ENCODE measurements at regions not wholly inside any gene's neighbourhood (a gene's known extent, or its start where the extent isn't known, plus 50 kb on each side); places are given as distances from the start of the nearest gene placed in this dataset.
"Not testable (repeated sequence)": the region's sequence is repeated elsewhere in the genome, so short reads cannot be mapped to it uniquely, and the experiment has no call there.

- H3K4me3 ChIP-seq (ENCODE audit: low read length): no peak overlapping the region
- DNase-seq (ENCODE audit: low read depth): peak; percentile 16
- TF ChIP-seq, protein P1, sequence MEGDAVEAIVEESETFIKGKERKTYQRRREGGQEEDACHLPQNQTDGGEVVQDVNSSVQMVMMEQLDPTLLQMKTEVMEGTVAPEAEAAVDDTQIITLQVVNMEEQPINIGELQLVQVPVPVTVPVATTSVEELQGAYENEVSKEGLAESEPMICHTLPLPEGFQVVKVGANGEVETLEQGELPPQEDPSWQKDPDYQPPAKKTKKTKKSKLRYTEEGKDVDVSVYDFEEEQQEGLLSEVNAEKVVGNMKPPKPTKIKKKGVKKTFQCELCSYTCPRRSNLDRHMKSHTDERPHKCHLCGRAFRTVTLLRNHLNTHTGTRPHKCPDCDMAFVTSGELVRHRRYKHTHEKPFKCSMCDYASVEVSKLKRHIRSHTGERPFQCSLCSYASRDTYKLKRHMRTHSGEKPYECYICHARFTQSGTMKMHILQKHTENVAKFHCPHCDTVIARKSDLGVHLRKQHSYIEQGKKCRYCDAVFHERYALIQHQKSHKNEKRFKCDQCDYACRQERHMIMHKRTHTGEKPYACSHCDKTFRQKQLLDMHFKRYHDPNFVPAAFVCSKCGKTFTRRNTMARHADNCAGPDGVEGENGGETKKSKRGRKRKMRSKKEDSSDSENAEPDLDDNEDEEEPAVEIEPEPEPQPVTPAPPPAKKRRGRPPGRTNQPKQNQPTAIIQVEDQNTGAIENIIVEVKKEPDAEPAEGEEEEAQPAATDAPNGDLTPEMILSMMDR (IDR thresholded peaks at IDR 0.05; ENCODE audit: insufficient read depth, low read depth, low read length, missing control alignments): no peak
These were observed 184.7 kb upstream of the OTX2 start for GRCh38 chr14:56995010-56995409.

- no peak for DNase-seq (ENCODE audit: low read depth)
- TF ChIP-seq, protein P1 (IDR thresholded peaks at IDR 0.05; ENCODE audit: insufficient read depth, low read depth, low read length, missing control alignments): no peak
- no peak overlapping the region for H3K4me3 ChIP-seq (ENCODE audit: low read length)
These were observed 182.1 kb upstream of the OTX2 start for GRCh38 chr14:56992332-56992820.

DNA sequence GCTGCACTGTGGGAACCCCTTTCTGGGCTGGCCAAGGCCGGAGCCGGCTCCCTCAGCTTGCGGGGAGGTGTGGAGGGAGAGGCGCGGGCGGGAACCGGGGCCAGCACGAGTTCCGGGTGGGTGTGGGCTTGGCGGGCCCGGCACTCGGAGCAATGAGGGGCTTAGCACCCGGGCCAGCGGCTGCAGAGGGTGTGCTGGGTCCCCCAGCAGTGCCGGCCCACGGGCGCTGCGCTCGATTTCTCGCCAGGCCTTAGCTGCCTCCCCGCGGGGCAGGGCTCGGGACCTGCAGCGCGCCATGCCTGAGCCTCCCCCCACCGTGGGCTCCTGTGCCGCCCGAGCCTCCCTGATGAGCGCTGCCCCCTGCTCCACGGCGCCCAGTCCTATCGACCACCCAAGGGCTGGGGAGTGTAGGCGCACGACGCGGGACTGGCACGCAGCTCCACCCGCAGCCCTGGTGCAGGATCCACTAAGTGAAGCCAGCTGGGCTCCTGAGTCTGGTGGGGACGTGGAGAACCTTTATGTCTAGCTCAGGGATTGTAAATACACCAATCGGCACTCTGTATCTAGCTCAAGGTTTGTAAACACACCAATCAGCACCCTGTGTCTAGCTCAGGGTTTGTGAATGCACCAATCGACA is 180.8 kb upstream of the OTX2 start:
- DNase-seq (ENCODE audit: low read depth); H3K4me3 ChIP-seq (ENCODE audit: low read length): not testable (repeated sequence)

- H3K4me3 ChIP-seq (ENCODE audit: low read length): no peak overlapping the region
- no peak for DNase-seq (ENCODE audit: low read depth)
- TF ChIP-seq, protein P1 (IDR thresholded peaks at IDR 0.05; ENCODE audit: insufficient read depth, low read depth, low read length, missing control alignments): no peak
These were observed 179.1 kb upstream of the OTX2 start for GRCh38 chr14:56989359-56989758.

GRCh38 chr14:56979936-56980335 is 169.7 kb upstream of the OTX2 start:
- H3K4me3 ChIP-seq (ENCODE audit: low read length): no peak overlapping the region
- DNase-seq (ENCODE audit: low read depth): no peak
- TF ChIP-seq, protein P1 (IDR thresholded peaks at IDR 0.05; ENCODE audit: insufficient read depth, low read depth, low read length, missing control alignments): no peak

DNA sequence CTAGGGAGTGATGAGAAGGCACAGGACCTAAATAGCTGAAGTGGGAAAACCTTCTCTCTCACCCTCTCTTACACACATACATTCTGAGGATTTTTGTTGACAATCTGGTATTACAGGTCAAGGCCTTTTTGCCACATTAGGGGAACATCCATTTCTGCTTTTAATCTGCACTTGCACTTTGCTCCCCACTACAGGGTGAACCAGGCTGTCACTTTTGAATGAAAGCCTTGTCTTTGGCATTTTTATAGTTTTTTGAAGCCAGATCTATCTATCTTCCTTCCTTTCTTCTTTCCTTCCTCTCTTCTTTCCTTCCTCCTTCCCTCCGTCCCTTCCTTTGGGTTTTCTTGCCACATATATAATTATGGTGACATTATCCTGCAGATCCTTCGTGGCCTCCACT is 165.9 kb upstream of the OTX2 start:
- TF ChIP-seq, protein P1 (IDR thresholded peaks at IDR 0.05; ENCODE audit: insufficient read depth, low read depth, low read length, missing control alignments): no peak
- no peak for DNase-seq (ENCODE audit: low read depth)
- H3K4me3 ChIP-seq (ENCODE audit: low read length): no peak overlapping the region

- no peak overlapping the region for H3K4me3 ChIP-seq (ENCODE audit: low read length)
- peak; percentile 1 for DNase-seq (ENCODE audit: low read depth)
- TF ChIP-seq, protein P1 (IDR thresholded peaks at IDR 0.05; ENCODE audit: insufficient read depth, low read depth, low read length, missing control alignments): no peak
These were observed 165.2 kb upstream of the OTX2 start for GRCh38 chr14:56975521-56975920.
